ENCODE measurements at regions not wholly inside any gene's neighbourhood (a gene's known extent, or its start where the extent isn't known, plus 50 kb on each side); places are given as distances from the start of the nearest gene placed in this dataset.
A peak's percentile ranks its signal among the peaks of the same experiment; 100 is the strongest.

DNA sequence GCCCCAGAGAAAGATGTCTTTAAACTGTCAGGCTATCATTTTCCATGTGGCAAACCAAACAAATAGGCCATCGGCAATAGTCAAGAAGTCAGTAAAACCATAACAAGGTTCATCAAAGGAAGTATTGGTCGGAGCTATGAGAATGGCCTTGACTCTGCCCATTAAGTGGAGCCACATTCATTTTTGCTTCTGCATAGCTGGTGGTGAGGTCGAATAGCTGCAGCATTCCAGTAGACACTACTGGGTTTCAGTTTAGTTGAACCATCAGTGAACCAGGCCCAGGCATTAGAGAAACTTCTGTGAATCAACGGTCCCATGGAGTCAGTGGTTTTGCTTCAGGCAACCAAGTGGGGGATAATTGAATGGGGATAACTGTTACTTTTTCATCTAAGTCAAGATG lies 92.0 kb upstream of the MED14 start:
- Histone ChIP-seq H2BK5ac (ENCODE audit: low read depth, low read length) (no peak overlapping the region), H3K36me3 (ENCODE audit: control insufficient read depth in 2 of 4, insufficient read depth in 4 of 4, low read length in 3 of 4) (no peaks in the 10 kb centered on the region), H4K5ac (ENCODE audit: insufficient read length, low read depth, low read length) (no peak overlapping the region), H3K56ac (replicated peaks; ENCODE audit: insufficient read length, low read depth, low read length) (no peak overlapping the region), H3K4ac (replicated peaks; ENCODE audit: insufficient read length, low read depth, low read length) (no peak overlapping the region), H3K4me1 (replicated peaks in 1 of 4; ENCODE audit: control insufficient read depth in 3 of 4, insufficient read depth in 4 of 4, low read length in 3 of 4) (no peaks in the 10 kb centered on the region), H3K79me1 (ENCODE audit: low read depth, low read length) (no peaks in the 10 kb centered on the region), H3K18ac (ENCODE audit: extremely low read depth, low read length) (no peak overlapping the region), H4K91ac (replicated peaks; ENCODE audit: insufficient read length, low read length) (no peak overlapping the region), H2BK12ac (ENCODE audit: low read depth, low read length) (no peak overlapping the region), H4K8ac (ENCODE audit: extremely low read depth, insufficient read depth, low read length) (no peak overlapping the region), H3K23ac (ENCODE audit: insufficient read length) (no peak overlapping the region), H4K20me1 (replicated peaks in 1 of 2; ENCODE audit: control insufficient read depth in 1 of 2, insufficient read depth in 2 of 2, low read length in 2 of 2) (no peaks in the 10 kb centered on the region), H2AFZ (ENCODE audit: low read length) (no peak overlapping the region), H3K4me2 (ENCODE audit: insufficient read depth in 1 of 2, low read depth in 2 of 2, low read length in 2 of 2) (no peak overlapping the region), H3K27ac (ENCODE audit: low read depth, low read length) (no peak overlapping the region), H2BK15ac (ENCODE audit: low read length) (no peak overlapping the region), H3K9me3 (ENCODE audit: insufficient read depth in 2 of 2, low read depth in 1 of 2, low read length in 1 of 2) (no peaks in the 10 kb centered on the region), H3K79me2 (ENCODE audit: control insufficient read depth in 1 of 2, insufficient read depth in 2 of 2, low read length in 2 of 2) (no peaks in the 10 kb centered on the region), H3K4me3 (ENCODE audit: extremely low read depth in 1 of 4, insufficient read depth in 2 of 4, low read depth in 3 of 4, low read length in 4 of 4) (no peak overlapping the region), H2AK5ac (ENCODE audit: low read depth, low read length) (no peak overlapping the region), H2BK120ac (replicated peaks; ENCODE audit: low read depth, low read length) (no peak overlapping the region), H3K27me3 (replicated peaks in 1 of 4; ENCODE audit: control insufficient read depth in 3 of 4, extremely low read depth in 1 of 4, insufficient read depth in 3 of 4, low read length in 3 of 4) (no peaks in the 10 kb centered on the region), H3K14ac (ENCODE audit: insufficient read length) (no peak overlapping the region), H3K9ac (replicated peaks in 1 of 4; ENCODE audit: extremely low read depth in 1 of 4, low read depth in 3 of 4, low read length in 3 of 4) (no peak overlapping the region), H3K23me2 (ENCODE audit: low read depth, low read length) (no peaks in the 10 kb centered on the region), H2BK20ac (ENCODE audit: low read length) (no peak overlapping the region)
- POLR2A ChIA-PET (ENCODE audit: partially characterized antibody) = no interaction called here
- no peak for DNase-seq (ENCODE audit: low read depth in 1 of 2, low spot score in 2 of 2)
- CTCF ChIA-PET (ENCODE audit: partially characterized antibody) = interaction anchor here (0.8 kb wide), 1 partner anchor 76 kb away, joined by 3 read pairs; no protein-coding TSS in a partner anchor
- peak; percentile 7 for FAIRE-seq
- 93% methylated on average over 3 of the region's 4 CpGs; no CpG with 5 or more reads in 1 of the 2 experiments for WGBS, 2 experiments (ENCODE audit: extremely low coverage in 1 of 2, insufficient coverage in 1 of 2, insufficient read length in 1 of 2, insufficient replicate concordance in 2 of 2, low coverage in 1 of 2, low lambda C conversion rate in 2 of 2, missing lambda C conversion rate in 1 of 2)
- TF ChIP-seq KDM4A (IDR thresholded peaks at IDR 0.05; ENCODE audit: low read depth, low read length, severe bottlenecking) = no peak
- TF ChIP-seq USF2 (IDR thresholded peaks at IDR 0.05; ENCODE audit: low read length) = no peak
- TF ChIP-seq BCL11A (IDR thresholded peaks at IDR 0.05; ENCODE audit: low read depth in 2 of 2, low read length in 2 of 2) = no peak
- no peak for TF ChIP-seq POLR2A (IDR thresholded peaks at IDR 0.05; ENCODE audit: control extremely low read depth in 1 of 2, low read depth in 2 of 2, low read length in 2 of 2)
- no peak for TF ChIP-seq BRCA1 (IDR thresholded peaks at IDR 0.05; ENCODE audit: low read depth, low read length)
- TF ChIP-seq MAFK (IDR thresholded peaks at IDR 0.05; ENCODE audit: low read depth, low read length) = no peak
- no peak for TF ChIP-seq HDAC6 (IDR thresholded peaks at IDR 0.05; ENCODE audit: low read depth, low read length)
- TF ChIP-seq RAD21 (IDR thresholded peaks at IDR 0.05 in 1 of 2, conservative IDR thresholded peaks at IDR 0.05 in 1 of 2; ENCODE audit: low read depth in 2 of 2, low read length in 2 of 2) = no peak
- TF ChIP-seq EGR1 (IDR thresholded peaks at IDR 0.05; ENCODE audit: borderline replicate concordance, low read depth, low read length) = no peak
- no peak for TF ChIP-seq ATF3 (IDR thresholded peaks at IDR 0.05; ENCODE audit: insufficient read depth, low read depth, low read length)
- TF ChIP-seq RNF2 (IDR thresholded peaks at IDR 0.05; ENCODE audit: borderline replicate concordance, low read depth, low read length, missing control alignments, poor library complexity, severe bottlenecking) = no peak
- no peak for TF ChIP-seq HDAC2 (IDR thresholded peaks at IDR 0.05; ENCODE audit: borderline replicate concordance in 1 of 2, low read depth in 2 of 2, low read length in 2 of 2)

Measured in H1 (cell line).